CD4-positive, CD25-positive, alpha-beta regulatory T cell (primary cell): ENCODE measurements at regions not wholly inside any gene's neighbourhood (a gene's known extent, or its start where the extent isn't known, plus 50 kb on each side); places are given as distances from the start of the nearest gene placed in this dataset.

ENCODE experiments used
- ATAC-seq, 2 donors: fragments of 150-1000 bp; cut with Tn5 transposase; one replicate each; pipeline ENCODE4 v1.10.0; 2021; ENCODE audit warnings: low read depth in 2 of 2, moderate number of reproducible peaks in 2 of 2, moderate library complexity in 1 of 2
- DNase-seq, 3 donors: peaks; one replicate each; pipeline versions ENCODE4 v3.0.0 to v3.0.0-alpha.2; 2012 to 2022; ENCODE audit warnings: mixed read lengths in 1 of 3
- H3K27ac ChIP-seq: one replicate; pipeline ENCODE4 v1.7.0; 2013; ENCODE audit warnings: mild to moderate bottlenecking, low read length; ENCODE audit not compliant: insufficient read depth, poor library complexity, severe bottlenecking
- H3K27me3 ChIP-seq: one replicate; pipeline ENCODE4 v1.7.0; 2013; ENCODE audit warnings: low read length; ENCODE audit not compliant: control insufficient read depth, insufficient read depth
- H3K36me3 ChIP-seq: one replicate; pipeline ENCODE4 v1.7.0; 2013; ENCODE audit warnings: mild to moderate bottlenecking, low read length, moderate library complexity; ENCODE audit not compliant: control insufficient read depth, insufficient read depth
- H3K4me1 ChIP-seq: 2 replicates; pipeline ENCODE4 v1.7.0; 2013; ENCODE audit warnings: mild to moderate bottlenecking, low read length; ENCODE audit not compliant: insufficient read depth, control insufficient read depth, poor library complexity, severe bottlenecking
- H3K4me3 ChIP-seq: one replicate; pipeline ENCODE4 v1.7.0; 2013; ENCODE audit warnings: low read depth, mild to moderate bottlenecking, low read length, moderate library complexity
- H3K9me3 ChIP-seq, 2 experiments: 1 replicate in 1 of 2; 2 replicates in 1 of 2; pipeline ENCODE4 v1.7.0; 2013; ENCODE audit warnings: low read length in 2 of 2, mild to moderate bottlenecking in 1 of 2, moderate library complexity in 1 of 2; ENCODE audit not compliant: control insufficient read depth in 2 of 2
- H3K27ac Mint-ChIP-seq, 3 donors: one replicate each; pipeline ENCODE4 v1.8.0; 2020 to 2022; ENCODE audit warnings: mild to moderate bottlenecking in 3 of 3, mixed read lengths in 3 of 3, moderate library complexity in 2 of 3
- H3K27me3 Mint-ChIP-seq: one replicate; pipeline ENCODE4 v1.8.0; 2022; ENCODE audit warnings: mild to moderate bottlenecking, mixed read lengths
- H3K36me3 Mint-ChIP-seq: one replicate; pipeline ENCODE4 v1.8.0; 2020; ENCODE audit warnings: mixed read lengths
- H3K4me1 Mint-ChIP-seq, 4 donors: one replicate each; pipeline ENCODE4 v1.8.0; 2020 to 2022; ENCODE audit warnings: mixed read lengths in 4 of 4, mild to moderate bottlenecking in 1 of 4
- H3K4me3 Mint-ChIP-seq, 4 donors: one replicate each; pipeline ENCODE4 v1.8.0; 2020 to 2022; ENCODE audit warnings: mild to moderate bottlenecking in 4 of 4, mixed read lengths in 4 of 4, moderate library complexity in 3 of 4
- H3K9me3 Mint-ChIP-seq, 7 donors: one replicate each; pipeline ENCODE4 v1.8.0; 2020 to 2022; ENCODE audit warnings: mixed read lengths in 7 of 7, mild to moderate bottlenecking in 3 of 7, moderate library complexity in 2 of 7

DNA sequence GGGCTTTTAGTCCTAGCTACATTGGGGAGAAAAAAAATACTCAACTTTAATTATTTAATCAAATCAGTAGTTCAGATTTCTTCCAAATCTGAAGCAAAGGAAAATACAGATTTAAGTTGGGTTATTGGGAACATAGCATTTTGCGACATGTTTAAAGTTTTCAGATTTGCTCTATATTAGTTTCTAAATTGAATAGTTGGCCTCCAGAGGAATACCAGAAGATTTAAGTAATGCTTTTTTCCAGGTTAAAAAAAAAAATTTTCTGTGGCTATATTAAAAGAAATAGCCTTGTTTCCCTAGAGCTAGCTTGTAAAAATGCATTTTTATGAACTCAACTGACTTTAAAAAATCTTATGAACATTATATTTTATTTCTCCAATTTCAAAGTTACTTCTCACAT lies 115.9 kb downstream of the DDX53 start:
- H3K9me3 Mint-ChIP-seq: peaks cover 0 to 2% (median 0%) of the 10 kb centered on the region in 7 donors
- DNase-seq: no peak
- H3K4me3 ChIP-seq: no peak overlapping the region
- no peak overlapping the region for H3K4me3 Mint-ChIP-seq
- H3K27me3 ChIP-seq: no peaks in the 10 kb centered on the region
- no peaks in the 10 kb centered on the region for H3K4me1 Mint-ChIP-seq
- no peaks in the 10 kb centered on the region for H3K4me1 ChIP-seq
- H3K36me3 ChIP-seq: no peaks in the 10 kb centered on the region
- H3K9me3 ChIP-seq: no peaks in the 10 kb centered on the region
- H3K36me3 Mint-ChIP-seq: no peaks in the 10 kb centered on the region
- H3K27ac ChIP-seq: no peak overlapping the region
- ATAC-seq: no peak
- no peak overlapping the region for H3K27ac Mint-ChIP-seq
- H3K27me3 Mint-ChIP-seq: no peaks in the 10 kb centered on the region

- H3K36me3 Mint-ChIP-seq: no peaks in the 10 kb centered on the region
- no peak overlapping the region for H3K27ac Mint-ChIP-seq
- no peaks in the 10 kb centered on the region for H3K27me3 Mint-ChIP-seq
- no peak overlapping the region for H3K4me3 Mint-ChIP-seq
- no peak overlapping the region for H3K27ac ChIP-seq
- no peaks in the 10 kb centered on the region for H3K4me1 Mint-ChIP-seq
- no peaks in the 10 kb centered on the region for H3K27me3 ChIP-seq
- H3K4me3 ChIP-seq: no peak overlapping the region
- DNase-seq (no peak), ATAC-seq (no peak)
- H3K9me3 ChIP-seq: no peaks in the 10 kb centered on the region
- H3K4me1 ChIP-seq: no peaks in the 10 kb centered on the region
- H3K36me3 ChIP-seq: no peaks in the 10 kb centered on the region
- H3K9me3 Mint-ChIP-seq: peaks cover 0 to 4% (median 0%) of the 10 kb centered on the region in 7 donors
Measured at GRCh38 chrX:23118163-23118562, 118.4 kb downstream of the DDX53 start.

GRCh38 chrX:23118890-23119527 lies 119.2 kb downstream of the DDX53 start:
- Histone ChIP-seq H3K36me3 (no peaks in the 10 kb centered on the region), H3K4me1 (no peaks in the 10 kb centered on the region), H3K27me3 (no peaks in the 10 kb centered on the region), H3K4me3 (no peak overlapping the region), H3K27ac (no peak overlapping the region), H3K9me3 (no peaks in the 10 kb centered on the region)
- H3K27ac Mint-ChIP-seq: no peak overlapping the region
- no peak for DNase-seq
- no peaks in the 10 kb centered on the region for H3K27me3 Mint-ChIP-seq
- H3K4me3 Mint-ChIP-seq: no peak overlapping the region
- peaks cover 0 to 4% (median 0%) of the 10 kb centered on the region in 7 donors for H3K9me3 Mint-ChIP-seq
- H3K4me1 Mint-ChIP-seq: no peaks in the 10 kb centered on the region
- no peak for ATAC-seq
- H3K36me3 Mint-ChIP-seq: no peaks in the 10 kb centered on the region

DNA sequence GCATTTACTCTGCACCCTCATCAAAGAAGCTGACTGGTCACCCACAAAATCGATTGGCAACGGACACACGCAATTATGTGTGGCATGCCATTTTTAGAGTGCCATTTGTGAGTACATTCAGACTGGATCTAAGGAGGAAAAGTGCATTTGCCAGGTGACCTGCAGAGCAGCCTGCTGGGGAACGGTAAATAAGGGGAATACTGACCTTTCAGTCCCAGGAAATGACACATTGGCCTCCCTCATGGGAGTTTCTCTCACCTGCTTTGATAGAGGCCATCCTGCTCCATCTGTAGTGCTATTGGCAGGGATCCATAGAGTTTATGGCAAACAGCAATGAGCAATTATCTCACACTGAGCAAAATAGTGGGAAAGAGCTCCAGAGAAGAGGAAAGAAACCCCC lies 127.8 kb downstream of the DDX53 start:
- H3K27me3 Mint-ChIP-seq: no peaks in the 10 kb centered on the region
- DNase-seq: no peak
- H3K27ac Mint-ChIP-seq: no peak overlapping the region

GRCh38 chrX:23133551-23133950 lies 133.8 kb downstream of the DDX53 start:
- Mint-ChIP-seq H3K36me3 (no peaks in the 10 kb centered on the region), H3K27me3 (no peaks in the 10 kb centered on the region), H3K4me3 (no peak overlapping the region), H3K9me3 (peaks cover 0 to 5% (median 0%) of the 10 kb centered on the region in 7 donors), H3K4me1 (no peaks in the 10 kb centered on the region), H3K27ac (no peak overlapping the region)
- DNase-seq: no peak
- Histone ChIP-seq H3K9me3 (no peaks in the 10 kb centered on the region), H3K4me1 (no peaks in the 10 kb centered on the region), H3K4me3 (no peak overlapping the region), H3K36me3 (no peaks in the 10 kb centered on the region), H3K27ac (no peak overlapping the region), H3K27me3 (no peaks in the 10 kb centered on the region)
- ATAC-seq: no peak

More for the DNA sequence above, 127.8 kb downstream of the DDX53 start:
- H3K4me1 Mint-ChIP-seq: no peaks in the 10 kb centered on the region
- ATAC-seq: no peak
- peaks cover 0 to 8% (median 0%) of the 10 kb centered on the region in 7 donors for H3K9me3 Mint-ChIP-seq
- no peaks in the 10 kb centered on the region for H3K4me1 ChIP-seq
- no peaks in the 10 kb centered on the region for H3K9me3 ChIP-seq
- H3K4me3 ChIP-seq: no peak overlapping the region
- H3K27me3 ChIP-seq: no peaks in the 10 kb centered on the region
- H3K27ac ChIP-seq: no peak overlapping the region
- H3K4me3 Mint-ChIP-seq: no peak overlapping the region
- no peaks in the 10 kb centered on the region for H3K36me3 Mint-ChIP-seq
- no peaks in the 10 kb centered on the region for H3K36me3 ChIP-seq

DNA sequence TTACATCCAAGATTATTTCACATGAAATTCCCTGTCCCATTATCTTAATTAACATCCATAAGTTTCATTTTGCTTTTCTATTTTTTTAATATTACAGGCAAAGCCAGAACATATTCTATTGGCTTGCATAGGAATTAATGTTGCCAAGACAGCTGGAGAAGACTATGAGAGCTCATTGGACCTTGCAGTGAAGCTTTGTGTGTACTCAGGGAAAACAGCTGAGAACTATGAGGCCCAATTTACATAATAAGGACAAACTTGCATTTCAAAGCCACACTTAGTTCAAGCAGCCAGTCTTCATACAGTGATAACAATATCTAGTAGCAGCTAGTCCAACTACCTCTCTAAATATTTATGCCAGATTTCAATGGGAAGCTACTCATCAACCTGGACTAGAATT lies 134.4 kb downstream of the DDX53 start:
- Histone ChIP-seq H3K4me3 (no peak overlapping the region), H3K4me1 (no peaks in the 10 kb centered on the region), H3K27me3 (no peaks in the 10 kb centered on the region), H3K9me3 (no peaks in the 10 kb centered on the region), H3K36me3 (no peaks in the 10 kb centered on the region), H3K27ac (no peak overlapping the region)
- Mint-ChIP-seq H3K4me1 (no peaks in the 10 kb centered on the region), H3K27me3 (no peaks in the 10 kb centered on the region), H3K27ac (no peak overlapping the region), H3K4me3 (no peak overlapping the region), H3K9me3 (peaks cover 0 to 5% (median 0%) of the 10 kb centered on the region in 7 donors), H3K36me3 (no peaks in the 10 kb centered on the region)
- ATAC-seq (no peak), DNase-seq (no peak)

- Histone ChIP-seq H3K9me3 (no peaks in the 10 kb centered on the region), H3K36me3 (no peaks in the 10 kb centered on the region), H3K4me1 (no peaks in the 10 kb centered on the region), H3K27me3 (no peaks in the 10 kb centered on the region), H3K4me3 (no peak overlapping the region), H3K27ac (no peak overlapping the region)
- Mint-ChIP-seq H3K4me1 (no peaks in the 10 kb centered on the region), H3K36me3 (no peaks in the 10 kb centered on the region), H3K27me3 (no peaks in the 10 kb centered on the region), H3K9me3 (peaks cover 0 to 2% (median 0%) of the 10 kb centered on the region in 7 donors), H3K27ac (no peak overlapping the region), H3K4me3 (no peak overlapping the region)
- no peak for ATAC-seq
- no peak for DNase-seq
Measured at GRCh38 chrX:23136816-23137215, 137.1 kb downstream of the DDX53 start.

GRCh38 chrX:23168291-23168690 lies 166.4 kb upstream of the PTCHD1 start:
- Histone ChIP-seq H3K9me3 (no peaks in the 10 kb centered on the region), H3K36me3 (no peaks in the 10 kb centered on the region), H3K27ac (no peak overlapping the region), H3K4me1 (no peaks in the 10 kb centered on the region), H3K27me3 (no peaks in the 10 kb centered on the region), H3K4me3 (no peak overlapping the region)
- H3K27me3 Mint-ChIP-seq: no peaks in the 10 kb centered on the region
- DNase-seq: no peak
- H3K4me1 Mint-ChIP-seq: no peaks in the 10 kb centered on the region
- no peak overlapping the region for H3K27ac Mint-ChIP-seq
- no peaks in the 10 kb centered on the region for H3K36me3 Mint-ChIP-seq
- no peak overlapping the region for H3K4me3 Mint-ChIP-seq
- no peak for ATAC-seq
- H3K9me3 Mint-ChIP-seq: peaks cover 0 to 1% (median 0%) of the 10 kb centered on the region in 7 donors
